Common myeloid progenitor, CD34-positive (primary cell): ENCODE measurements at regions not wholly inside any gene's neighbourhood (a gene's known extent, or its start where the extent isn't known, plus 50 kb on each side); places are given as distances from the start of the nearest gene placed in this dataset.

Source experiments
- CTCF ChIA-PET: fragments of 350-600 bp; sonication (Branson Sonifier 250); formaldehyde crosslinking; loops from one replicate; lab custom pipeline; 2021; ENCODE audit warnings: antibody characterized with exemption; lab: Charles Lee
- POLR2A ChIA-PET: fragments of 350-600 bp; sonication (Branson Sonifier 250); formaldehyde crosslinking; loops from one replicate; lab custom pipeline; 2021; ENCODE audit warnings: antibody characterized with exemption; lab: Charles Lee
- DNase-seq, 3 donors: peaks; one replicate each; pipeline versions ENCODE4 v3.0.0 to v3.0.0-alpha.2; 2013
- H3K27ac ChIP-seq, 2 experiments: 1 replicate in 1 of 2; 2 replicates in 1 of 2; pipeline ENCODE4 v1.7.0; 2013; ENCODE audit warnings: inconsistent platforms in 2 of 2, low read length in 2 of 2, mild to moderate bottlenecking in 2 of 2, low read depth in 1 of 2, moderate library complexity in 1 of 2; ENCODE audit not compliant: severe bottlenecking in 2 of 2, insufficient read depth in 1 of 2, poor library complexity in 1 of 2
- H3K27me3 ChIP-seq, 5 experiments: replicated peaks in 2 of 5; 1 replicate in 3 of 5; 2 replicates in 2 of 5; pipeline versions ENCODE4 v1.6.1 to v1.7.0; 2013; ENCODE audit warnings: low read length in 4 of 5, mild to moderate bottlenecking in 2 of 5, moderate library complexity in 2 of 5, inconsistent platforms in 1 of 5; ENCODE audit not compliant: insufficient read depth in 5 of 5, control insufficient read depth in 4 of 5
- H3K36me3 ChIP-seq, 4 experiments: 1 replicate in 2 of 4; 2 replicates in 2 of 4; pipeline versions ENCODE4 v1.6.1 to v1.7.0; 2013; ENCODE audit warnings: low read length in 3 of 4, control low read depth in 1 of 4, mild to moderate bottlenecking in 1 of 4; ENCODE audit not compliant: control insufficient read depth in 4 of 4, insufficient read depth in 4 of 4
- H3K4me1 ChIP-seq, 4 experiments: 1 replicate in 3 of 4; 2 replicates in 1 of 4; pipeline versions ENCODE4 v1.6.1 to v1.7.1; 2013; ENCODE audit warnings: low read length in 3 of 4, mild to moderate bottlenecking in 3 of 4, control low read depth in 1 of 4, inconsistent platforms in 1 of 4, moderate library complexity in 1 of 4; ENCODE audit not compliant: control insufficient read depth in 4 of 4, insufficient read depth in 4 of 4; ENCODE audit errors: control extremely low read depth in 1 of 4
- H3K4me3 ChIP-seq, 7 experiments: 1 replicate in 4 of 7; 2 replicates in 3 of 7; pipeline versions ENCODE4 v1.5.1 to v1.7.0; 2013; ENCODE audit warnings: mild to moderate bottlenecking in 7 of 7, low read length in 6 of 7, moderate library complexity in 6 of 7, inconsistent platforms in 2 of 7, low read depth in 2 of 7, control low read depth in 1 of 7; ENCODE audit not compliant: insufficient read depth in 4 of 7, control insufficient read depth in 1 of 7; ENCODE audit errors: extremely low read depth in 1 of 7
- H3K9me3 ChIP-seq, 5 experiments: 1 replicate in 4 of 5; 2 replicates in 1 of 5; pipeline versions ENCODE4 v1.6.1 to v1.7.1; 2013; ENCODE audit warnings: low read length in 4 of 5, mild to moderate bottlenecking in 2 of 5, inconsistent platforms in 1 of 5, low read depth in 1 of 5, moderate library complexity in 1 of 5; ENCODE audit not compliant: control insufficient read depth in 4 of 5, insufficient read depth in 2 of 5; ENCODE audit errors: control extremely low read depth in 1 of 5
- WGBS: methylation state at CpG from one replicate; pipeline ENCODE4 v1.1.5; 2013; ENCODE audit not compliant: insufficient coverage; 5-methylcytosine and 5-hydroxymethylcytosine counted together

GRCh38 chr13:75932636-75933035 lies 296.5 kb downstream of the LMO7 start:
- no peaks in the 10 kb centered on the region for H3K4me1 ChIP-seq
- no peaks in the 10 kb centered on the region for H3K9me3 ChIP-seq
- H3K27ac ChIP-seq = no peak overlapping the region
- H3K27me3 ChIP-seq = no peaks in the 10 kb centered on the region
- CTCF ChIA-PET = interaction anchor here (1.1 kb wide), 1 partner anchor 12 kb away, joined by 3 read pairs; no protein-coding TSS in a partner anchor
- DNase-seq = no peak
- H3K4me3 ChIP-seq = no peak overlapping the region
- no peaks in the 10 kb centered on the region for H3K36me3 ChIP-seq
- WGBS = 100% methylated on average over 1 of the region's 4 CpGs
- POLR2A ChIA-PET = no interaction called here

GRCh38 chr13:75931116-75931515 lies 295.0 kb downstream of the LMO7 start:
- Histone ChIP-seq H3K27ac (no peak overlapping the region), H3K4me1 (no peaks in the 10 kb centered on the region), H3K4me3 (no peak overlapping the region), H3K9me3 (peaks cover 0 to 3% (median 0%) of the 10 kb centered on the region in 5 experiments), H3K27me3 (no peaks in the 10 kb centered on the region), H3K36me3 (no peaks in the 10 kb centered on the region)
- ChIA-PET POLR2A (no interaction called here), CTCF (no interaction called here)
- 100% methylated on average over 1 of the region's 1 CpG for WGBS
- no peak for DNase-seq

- Histone ChIP-seq H3K9me3 (peaks cover 0 to 3% (median 0%) of the 10 kb centered on the region in 5 experiments), H3K27ac (no peak overlapping the region), H3K4me1 (no peaks in the 10 kb centered on the region), H3K36me3 (no peaks in the 10 kb centered on the region), H3K4me3 (no peak overlapping the region), H3K27me3 (no peaks in the 10 kb centered on the region)
- POLR2A ChIA-PET = no interaction called here
- no peak for DNase-seq
- CTCF ChIA-PET = interaction anchor here (0.6 kb wide), 1 partner anchor 29 kb away, joined by 3 read pairs; no protein-coding TSS in a partner anchor
These were observed 292.9 kb downstream of the LMO7 start for GRCh38 chr13:75929076-75929475.

GRCh38 chr13:75927183-75927669 lies 291.1 kb downstream of the LMO7 start:
- WGBS = no CpG with 5 or more reads among the region's 2 CpGs
- POLR2A ChIA-PET = no interaction called here
- H3K27me3 ChIP-seq = no peaks in the 10 kb centered on the region
- no peaks in the 10 kb centered on the region for H3K4me1 ChIP-seq
- no peak overlapping the region for H3K4me3 ChIP-seq
- peaks cover 0 to 3% (median 0%) of the 10 kb centered on the region in 5 experiments for H3K9me3 ChIP-seq
- H3K36me3 ChIP-seq = no peaks in the 10 kb centered on the region
- no peak for DNase-seq
- CTCF ChIA-PET = interaction anchor here (1.0 to 1.1 kb wide), 2 partner anchors 12 kb away, joined by 3 read pairs; no protein-coding TSS in a partner anchor
- H3K27ac ChIP-seq = no peak overlapping the region

DNA sequence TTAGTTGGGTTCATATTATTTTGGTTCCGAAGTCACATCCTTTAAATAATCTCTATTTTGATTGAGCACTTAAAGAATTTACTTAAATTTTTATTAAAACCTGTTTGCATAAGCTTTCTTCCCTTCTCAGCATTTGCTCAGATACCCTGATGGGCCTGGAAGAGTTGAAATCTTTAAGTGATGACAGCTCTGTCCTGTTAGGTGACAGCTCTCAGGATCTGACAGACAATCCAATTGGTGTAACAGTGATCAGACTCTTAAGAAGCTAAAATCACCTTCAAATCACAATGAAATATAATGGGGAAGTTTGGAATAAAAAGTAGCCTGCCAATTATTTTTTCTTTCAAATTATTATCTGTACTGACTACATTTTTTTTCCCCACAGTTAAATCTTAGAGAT lies 284.4 kb downstream of the LMO7 start:
- ChIA-PET POLR2A (no interaction called here), CTCF (interaction anchor here (0.9 kb wide), 1 partner anchor 13 kb away, joined by 3 read pairs; no protein-coding TSS in a partner anchor)

GRCh38 chr13:75919660-75920199 lies 283.6 kb downstream of the LMO7 start:
- H3K27ac ChIP-seq = no peak overlapping the region
- H3K4me1 ChIP-seq = no peaks in the 10 kb centered on the region
- no peaks in the 10 kb centered on the region for H3K27me3 ChIP-seq
- no peak overlapping the region for H3K4me3 ChIP-seq
- no peak for DNase-seq
- POLR2A ChIA-PET = no interaction called here
- CTCF ChIA-PET = interaction anchor here (0.9 kb wide), 1 partner anchor 13 kb away, joined by 3 read pairs; no protein-coding TSS in a partner anchor
- H3K36me3 ChIP-seq = no peaks in the 10 kb centered on the region
- no peaks in the 10 kb centered on the region for H3K9me3 ChIP-seq
- WGBS = no CpG with 5 or more reads among the region's 2 CpGs

More for the DNA sequence above, 284.4 kb downstream of the LMO7 start:
- DNase-seq = no peak
- no peak overlapping the region for H3K4me3 ChIP-seq
- H3K9me3 ChIP-seq = no peaks in the 10 kb centered on the region
- no peaks in the 10 kb centered on the region for H3K36me3 ChIP-seq
- H3K27ac ChIP-seq = no peak overlapping the region
- no peaks in the 10 kb centered on the region for H3K4me1 ChIP-seq
- no CpG with 5 or more reads among the region's 1 CpG for WGBS
- H3K27me3 ChIP-seq = no peaks in the 10 kb centered on the region

DNA sequence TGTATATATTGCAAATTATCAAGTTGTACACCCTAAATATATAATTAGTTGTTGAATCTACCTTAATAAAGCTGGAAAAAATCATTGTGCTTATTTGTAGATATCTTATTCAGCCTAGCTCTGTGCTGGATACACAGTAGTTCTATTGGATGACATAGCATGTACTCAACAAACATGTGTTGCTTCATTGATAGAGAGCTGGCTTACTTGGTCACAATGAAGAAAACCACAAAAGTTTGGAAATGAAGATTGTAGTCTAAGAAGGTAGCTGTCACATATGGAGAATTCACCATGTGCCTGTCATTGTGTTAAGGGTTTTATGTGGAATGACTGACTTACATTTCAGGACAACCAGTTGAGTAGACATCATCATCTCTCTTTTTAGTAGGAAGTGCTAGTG lies 278.9 kb downstream of the LMO7 start:
- ChIA-PET CTCF (interaction anchor here (1.2 kb wide), 1 partner anchor 12 kb away, joined by 3 read pairs; no protein-coding TSS in a partner anchor), POLR2A (no interaction called here)

More for the DNA sequence above, 278.9 kb downstream of the LMO7 start:
- Histone ChIP-seq H3K4me1 (no peaks in the 10 kb centered on the region), H3K36me3 (no peaks in the 10 kb centered on the region), H3K27ac (no peak overlapping the region), H3K4me3 (no peak overlapping the region), H3K27me3 (no peaks in the 10 kb centered on the region), H3K9me3 (no peaks in the 10 kb centered on the region)
- DNase-seq = peak in 1 of 3 donors; percentile 2
